ENCODE measurements at regions not wholly inside any gene's neighbourhood (a gene's known extent, or its start where the extent isn't known, plus 50 kb on each side); places are given as distances from the start of the nearest gene placed in this dataset.

DNA sequence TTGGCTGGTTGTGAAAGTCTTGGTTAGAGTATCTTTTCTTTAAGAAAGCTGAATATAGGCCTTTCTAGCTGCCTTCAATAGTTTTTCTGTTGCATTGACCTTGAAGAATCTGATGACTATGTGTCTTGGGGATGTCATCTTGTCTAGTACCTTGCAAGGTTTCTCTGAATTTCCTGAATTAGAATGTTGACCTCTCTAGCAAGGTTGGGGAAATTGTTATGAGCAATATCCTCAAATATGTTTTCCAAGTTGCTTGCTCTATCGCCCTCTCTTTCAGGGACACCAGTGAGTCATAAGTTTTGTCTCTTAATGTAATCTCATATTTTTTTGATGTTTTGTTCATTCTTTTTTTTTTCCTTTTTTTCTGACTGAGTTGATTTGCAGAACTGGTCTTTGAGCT lies 194.7 kb downstream of the RAB28 start:
- Mint-ChIP-seq H3K4me1 (peaks cover 3% of the 10 kb centered on the region), H3K4me3 (no peak overlapping the region), H3K36me3 (ENCODE audit: low read depth) (peaks cover 35% of the 10 kb centered on the region), H3K27me3 (ENCODE audit: low read depth) (no peaks in the 10 kb centered on the region), H3K27ac (ENCODE audit: unreplicated experiment) (no peak overlapping the region), H3K9me3 (peaks cover 12% of the 10 kb centered on the region)
- TF ChIP-seq, protein P1, sequence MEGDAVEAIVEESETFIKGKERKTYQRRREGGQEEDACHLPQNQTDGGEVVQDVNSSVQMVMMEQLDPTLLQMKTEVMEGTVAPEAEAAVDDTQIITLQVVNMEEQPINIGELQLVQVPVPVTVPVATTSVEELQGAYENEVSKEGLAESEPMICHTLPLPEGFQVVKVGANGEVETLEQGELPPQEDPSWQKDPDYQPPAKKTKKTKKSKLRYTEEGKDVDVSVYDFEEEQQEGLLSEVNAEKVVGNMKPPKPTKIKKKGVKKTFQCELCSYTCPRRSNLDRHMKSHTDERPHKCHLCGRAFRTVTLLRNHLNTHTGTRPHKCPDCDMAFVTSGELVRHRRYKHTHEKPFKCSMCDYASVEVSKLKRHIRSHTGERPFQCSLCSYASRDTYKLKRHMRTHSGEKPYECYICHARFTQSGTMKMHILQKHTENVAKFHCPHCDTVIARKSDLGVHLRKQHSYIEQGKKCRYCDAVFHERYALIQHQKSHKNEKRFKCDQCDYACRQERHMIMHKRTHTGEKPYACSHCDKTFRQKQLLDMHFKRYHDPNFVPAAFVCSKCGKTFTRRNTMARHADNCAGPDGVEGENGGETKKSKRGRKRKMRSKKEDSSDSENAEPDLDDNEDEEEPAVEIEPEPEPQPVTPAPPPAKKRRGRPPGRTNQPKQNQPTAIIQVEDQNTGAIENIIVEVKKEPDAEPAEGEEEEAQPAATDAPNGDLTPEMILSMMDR (conservative IDR thresholded peaks at IDR 0.05), result no peak
- DNase-seq (ENCODE audit: low read depth, low spot score), result no peak

DNA sequence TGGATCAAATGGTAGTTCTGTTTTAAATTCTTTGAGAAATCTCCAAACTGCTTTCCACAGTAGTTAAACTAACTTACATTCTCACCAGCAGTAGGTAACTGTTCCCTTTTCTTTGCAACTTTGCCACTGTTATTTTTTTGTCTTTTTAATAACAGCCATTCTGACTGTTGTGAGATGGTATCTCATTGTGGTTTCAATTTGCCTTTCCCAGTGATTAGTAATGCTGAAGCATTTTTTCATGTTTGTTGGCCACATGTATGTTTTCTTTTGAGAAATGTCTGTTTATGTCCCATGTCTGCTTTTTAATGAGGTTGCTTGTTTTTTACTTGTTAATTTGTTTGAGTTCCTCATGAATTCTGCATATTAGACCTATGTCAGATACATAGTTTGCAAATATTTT lies 198.8 kb downstream of the RAB28 start:
- no peaks in the 10 kb centered on the region for H3K27me3 Mint-ChIP-seq (ENCODE audit: low read depth)
- TF ChIP-seq, protein P1 (conservative IDR thresholded peaks at IDR 0.05), result no peak
- peaks cover 10% of the 10 kb centered on the region for H3K9me3 Mint-ChIP-seq
- H3K4me1 Mint-ChIP-seq, result no peaks in the 10 kb centered on the region
- no peak overlapping the region for H3K27ac Mint-ChIP-seq (ENCODE audit: unreplicated experiment)
- peaks cover 25% of the 10 kb centered on the region for H3K36me3 Mint-ChIP-seq (ENCODE audit: low read depth)
- no peak overlapping the region for H3K4me3 Mint-ChIP-seq
- DNase-seq (ENCODE audit: low read depth, low spot score), result no peak

DNA sequence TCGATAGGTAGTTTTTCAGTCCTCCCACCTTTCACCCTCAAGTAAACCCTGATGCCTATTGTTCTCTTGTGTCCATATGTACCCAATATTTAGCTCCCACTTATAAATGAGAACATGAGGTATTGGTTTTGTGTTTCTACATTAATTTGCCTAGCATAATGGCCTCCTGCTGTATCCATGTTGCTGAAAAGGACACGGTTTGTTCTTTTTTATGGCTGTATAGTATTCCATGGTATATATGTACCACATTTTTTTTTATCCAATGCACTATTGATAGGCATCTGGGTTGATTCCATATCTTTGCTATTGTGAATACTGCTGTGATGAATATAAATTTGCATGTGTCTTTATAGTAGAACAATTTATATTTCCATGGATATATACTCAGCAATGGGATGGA lies 199.2 kb downstream of the RAB28 start:
- no peak overlapping the region for H3K27ac Mint-ChIP-seq (ENCODE audit: unreplicated experiment)
- H3K27me3 Mint-ChIP-seq (ENCODE audit: low read depth), result no peaks in the 10 kb centered on the region
- peaks cover 10% of the 10 kb centered on the region for H3K9me3 Mint-ChIP-seq
- no peaks in the 10 kb centered on the region for H3K4me1 Mint-ChIP-seq
- peaks cover 25% of the 10 kb centered on the region for H3K36me3 Mint-ChIP-seq (ENCODE audit: low read depth)
- no peak overlapping the region for H3K4me3 Mint-ChIP-seq
- no peak for DNase-seq (ENCODE audit: low read depth, low spot score)
- TF ChIP-seq, protein P1 (conservative IDR thresholded peaks at IDR 0.05), result no peak

DNA sequence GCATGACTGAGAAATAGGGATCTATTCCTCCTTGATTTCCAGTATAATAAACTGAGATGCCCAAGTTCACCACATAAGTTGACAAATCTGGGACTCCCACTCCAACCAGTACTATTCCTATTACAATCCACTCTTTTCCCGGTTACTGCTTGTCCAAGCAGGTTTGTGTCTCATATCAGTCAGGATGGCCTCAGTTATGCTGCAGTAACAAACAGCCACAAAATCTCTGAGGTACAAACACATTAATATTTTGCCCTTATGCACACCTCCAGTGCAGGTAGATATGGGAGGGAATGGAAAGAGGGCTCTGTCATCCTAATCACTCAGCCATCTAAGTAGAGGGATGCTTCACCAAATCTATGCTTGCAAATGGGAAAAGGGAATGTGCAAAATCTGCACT lies 207.8 kb downstream of the RAB28 start:
- Mint-ChIP-seq H3K4me3 (no peak overlapping the region), H3K36me3 (ENCODE audit: low read depth) (peaks cover 23% of the 10 kb centered on the region), H3K4me1 (no peaks in the 10 kb centered on the region), H3K9me3 (peaks cover 22% of the 10 kb centered on the region), H3K27ac (ENCODE audit: unreplicated experiment) (no peak overlapping the region), H3K27me3 (ENCODE audit: low read depth) (no peaks in the 10 kb centered on the region)
- TF ChIP-seq, protein P1 (conservative IDR thresholded peaks at IDR 0.05), result no peak
- DNase-seq (ENCODE audit: low read depth, low spot score), result no peak

DNA sequence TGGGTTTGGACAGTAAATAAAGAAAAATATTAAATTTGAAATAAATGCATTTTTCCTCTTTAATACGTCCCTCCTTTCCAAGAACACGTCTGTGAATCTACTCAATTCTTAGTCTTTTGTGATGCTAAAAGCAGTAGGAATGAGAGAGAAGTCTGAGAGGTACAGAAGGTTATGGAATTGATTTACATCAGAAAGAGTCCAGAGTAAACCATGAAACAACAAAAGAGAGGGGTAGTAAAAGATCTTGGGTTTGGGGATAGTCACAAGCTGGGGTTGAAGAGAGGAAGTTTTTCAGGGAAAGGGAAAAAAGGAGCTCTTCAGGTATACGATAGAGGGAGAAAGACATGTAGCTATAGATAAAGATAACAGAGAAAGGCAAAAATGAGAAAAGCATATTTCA lies 215.4 kb downstream of the RAB28 start:
- Mint-ChIP-seq H3K36me3 (ENCODE audit: low read depth) (peaks cover 14% of the 10 kb centered on the region), H3K4me1 (peaks cover 24% of the 10 kb centered on the region), H3K4me3 (no peak overlapping the region), H3K27ac (ENCODE audit: unreplicated experiment) (no peak overlapping the region), H3K27me3 (ENCODE audit: low read depth) (no peaks in the 10 kb centered on the region), H3K9me3 (peaks cover 7% of the 10 kb centered on the region)
- no peak for DNase-seq (ENCODE audit: low read depth, low spot score)
- TF ChIP-seq, protein P1 (conservative IDR thresholded peaks at IDR 0.05), result no peak

DNA sequence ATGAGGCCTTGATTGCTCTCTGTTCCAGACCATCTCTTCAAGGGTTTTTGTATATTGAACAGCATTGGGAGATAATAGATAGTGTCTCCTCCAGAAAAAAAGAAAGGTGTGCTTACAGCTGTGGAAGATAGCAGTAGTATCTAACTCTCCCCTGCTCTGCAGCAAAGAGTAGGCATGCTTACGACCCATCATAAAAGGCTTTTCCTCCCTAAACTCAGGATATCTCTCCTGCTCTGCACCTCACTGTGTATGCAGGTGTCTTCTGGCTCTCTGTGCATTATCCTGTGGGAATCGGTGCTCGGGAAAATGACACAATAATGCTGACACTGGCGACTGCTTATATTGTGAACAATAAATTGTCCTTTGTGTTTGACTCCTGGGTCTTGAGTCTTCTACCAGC lies 216.0 kb downstream of the RAB28 start:
- Mint-ChIP-seq H3K4me3 (no peak overlapping the region), H3K27me3 (ENCODE audit: low read depth) (no peaks in the 10 kb centered on the region), H3K27ac (ENCODE audit: unreplicated experiment) (no peak overlapping the region), H3K4me1 (peaks cover 29% of the 10 kb centered on the region), H3K36me3 (ENCODE audit: low read depth) (peaks cover 13% of the 10 kb centered on the region), H3K9me3 (peaks cover 5% of the 10 kb centered on the region)
- DNase-seq (ENCODE audit: low read depth, low spot score), result no peak
- TF ChIP-seq, protein P1 (conservative IDR thresholded peaks at IDR 0.05), result no peak

Data from neural crest cell (in vitro differentiated cells).